Heart left ventricle (tissue), 13 donors: ENCODE measurements at regions not wholly inside any gene's neighbourhood (a gene's known extent, or its start where the extent isn't known, plus 50 kb on each side); places are given as distances from the start of the nearest gene placed in this dataset.

ENCODE experiments used
- POLR2A ChIP-seq, 2 donors: fragments of 450-650 bp; IDR thresholded peaks; one replicate each; pipeline ENCODE4 v1.6.1; 2017; ENCODE audit warnings: antibody characterized with exemption in 2 of 2, mild to moderate bottlenecking in 2 of 2, moderate library complexity in 2 of 2
- TF ChIP-seq, protein P1 (sequence below), 12 donors: fragments of 200-600 bp; sonication (generic) in 4 of 12; IDR thresholded peaks; one replicate each; pipeline versions ENCODE4 v1.5.0 to v1.8.0; 2018 to 2022; ENCODE audit warnings: antibody characterized with exemption in 12 of 12, mild to moderate bottlenecking in 5 of 12
- donor health status: ischemic (EF 13 %, LVEDD 7.1; RV severe dilation, severe dysfunction).
- donor health status: DM: no; HTN: yes; CAD: no.
- donor health status: DM: no; HTN: no; CAD: no.
- donor health status: ischemic (EF 25% LVEDD 6.9; RV normal size, moderate dysfunction).
- donor health status: ischemic (EF 25% LVEDD 5.7; RV mildly dilated, moderate dysfunction).
- donor health status: ischemic (EF 35%, LVEDD 5.7; RV mildly dilated, moderate dysfunction).
- donor health status: nonischemic (EF 11% LVEDD 7.7; RV severe dilation, severe dysfunction).
- donor health status: DM: yes; HTN: yes; CAD: no.
- donor health status: PGD.
- donor health status: ischemic (EF 29% LVEDD 5.4; RV normal size, mild dysfunction).
- donor health status: nonischemic (EF 23%, LVEDD 6.1; RV moderate dilation, normal function).

DNA sequence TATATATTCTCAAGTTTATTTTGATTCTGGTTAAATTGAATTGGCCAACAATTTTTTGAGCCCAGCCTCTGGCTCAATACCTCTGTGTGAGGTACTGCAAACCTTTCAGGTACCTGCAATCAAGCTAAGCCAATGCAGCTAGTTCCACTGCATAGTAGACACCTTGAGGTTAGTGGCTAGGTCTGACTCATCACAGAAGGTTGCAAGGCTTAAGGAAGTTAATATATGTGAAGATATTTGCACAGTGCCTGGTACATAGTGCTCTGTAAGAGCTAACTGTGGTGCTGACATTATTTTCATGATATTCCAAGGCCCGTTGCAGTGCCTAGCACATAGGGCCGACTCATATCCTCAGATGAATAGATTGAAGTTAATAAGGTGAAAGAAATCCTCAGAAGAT is 330.5 kb upstream of the KAZN start:
- TF ChIP-seq, protein P1, sequence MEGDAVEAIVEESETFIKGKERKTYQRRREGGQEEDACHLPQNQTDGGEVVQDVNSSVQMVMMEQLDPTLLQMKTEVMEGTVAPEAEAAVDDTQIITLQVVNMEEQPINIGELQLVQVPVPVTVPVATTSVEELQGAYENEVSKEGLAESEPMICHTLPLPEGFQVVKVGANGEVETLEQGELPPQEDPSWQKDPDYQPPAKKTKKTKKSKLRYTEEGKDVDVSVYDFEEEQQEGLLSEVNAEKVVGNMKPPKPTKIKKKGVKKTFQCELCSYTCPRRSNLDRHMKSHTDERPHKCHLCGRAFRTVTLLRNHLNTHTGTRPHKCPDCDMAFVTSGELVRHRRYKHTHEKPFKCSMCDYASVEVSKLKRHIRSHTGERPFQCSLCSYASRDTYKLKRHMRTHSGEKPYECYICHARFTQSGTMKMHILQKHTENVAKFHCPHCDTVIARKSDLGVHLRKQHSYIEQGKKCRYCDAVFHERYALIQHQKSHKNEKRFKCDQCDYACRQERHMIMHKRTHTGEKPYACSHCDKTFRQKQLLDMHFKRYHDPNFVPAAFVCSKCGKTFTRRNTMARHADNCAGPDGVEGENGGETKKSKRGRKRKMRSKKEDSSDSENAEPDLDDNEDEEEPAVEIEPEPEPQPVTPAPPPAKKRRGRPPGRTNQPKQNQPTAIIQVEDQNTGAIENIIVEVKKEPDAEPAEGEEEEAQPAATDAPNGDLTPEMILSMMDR (IDR thresholded peaks at IDR 0.05): no peak
- no peak for TF ChIP-seq POLR2A (IDR thresholded peaks at IDR 0.05)
